Suprapubic skin (tissue), 3 donors: ENCODE measurements at regions not wholly inside any gene's neighbourhood (a gene's known extent, or its start where the extent isn't known, plus 50 kb on each side); places are given as distances from the start of the nearest gene placed in this dataset.

Experiments
- POLR2AphosphoS5 ChIP-seq, 3 donors: sonication (generic); formaldehyde crosslinking; IDR thresholded peaks; one replicate each; pipeline ENCODE4 v1.6.1; 2017; ENCODE audit warnings: antibody characterized with exemption in 3 of 3
- TF ChIP-seq, protein P1 (sequence below), 2 donors: fragments of 200-600 bp in 1 of 2; fragments of 450-650 bp in 1 of 2; sonication (generic) in 1 of 2; IDR thresholded peaks; one replicate each; pipeline ENCODE4 v1.5.1; 2016 to 2019; ENCODE audit warnings: antibody characterized with exemption in 2 of 2, mild to moderate bottlenecking in 1 of 2, moderate library complexity in 1 of 2

DNA sequence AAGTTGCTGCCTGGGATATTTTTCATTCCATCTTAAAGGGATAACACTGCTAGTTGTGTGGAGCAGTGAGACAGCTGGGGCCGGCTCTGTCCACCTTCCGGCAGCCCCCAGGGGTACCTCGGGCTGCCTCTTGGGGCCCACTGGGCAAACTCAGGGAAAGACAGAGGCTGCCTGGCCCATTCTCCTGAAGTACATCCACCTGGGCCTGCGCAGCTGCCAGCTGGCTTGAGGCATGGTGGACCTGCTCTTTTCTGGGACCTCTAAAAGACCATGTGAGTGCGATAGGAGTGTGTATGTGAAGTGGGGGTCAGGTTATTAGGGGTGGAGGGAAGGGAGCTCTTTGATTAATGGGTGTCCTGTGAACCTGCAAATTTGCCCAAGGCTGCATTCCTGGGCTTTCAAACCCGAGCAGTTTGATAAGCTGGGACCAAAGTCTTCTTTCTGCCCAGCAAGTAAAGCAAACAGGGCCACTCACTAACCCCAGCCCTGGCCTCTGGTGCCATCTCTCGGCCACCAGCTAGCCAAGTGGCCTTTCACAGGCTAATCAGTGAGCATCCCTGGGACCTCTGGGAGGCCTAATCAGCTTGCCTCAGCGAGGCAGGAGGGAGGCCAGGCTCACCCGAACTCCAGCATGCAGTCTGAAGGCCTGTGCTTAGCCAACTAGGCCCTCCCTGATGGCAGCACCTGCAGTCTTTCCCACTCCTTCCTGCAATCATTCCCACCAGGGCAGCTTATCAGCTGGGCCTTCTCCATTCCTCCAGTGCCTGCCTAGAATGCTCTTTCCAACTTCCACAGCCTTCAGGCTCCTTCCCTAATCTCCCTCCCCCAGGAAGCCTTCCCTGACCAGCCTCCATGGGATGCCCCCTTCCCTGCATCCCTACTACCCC lies 954.7 kb upstream of the ZNF722 start:
- TF ChIP-seq, protein P1, sequence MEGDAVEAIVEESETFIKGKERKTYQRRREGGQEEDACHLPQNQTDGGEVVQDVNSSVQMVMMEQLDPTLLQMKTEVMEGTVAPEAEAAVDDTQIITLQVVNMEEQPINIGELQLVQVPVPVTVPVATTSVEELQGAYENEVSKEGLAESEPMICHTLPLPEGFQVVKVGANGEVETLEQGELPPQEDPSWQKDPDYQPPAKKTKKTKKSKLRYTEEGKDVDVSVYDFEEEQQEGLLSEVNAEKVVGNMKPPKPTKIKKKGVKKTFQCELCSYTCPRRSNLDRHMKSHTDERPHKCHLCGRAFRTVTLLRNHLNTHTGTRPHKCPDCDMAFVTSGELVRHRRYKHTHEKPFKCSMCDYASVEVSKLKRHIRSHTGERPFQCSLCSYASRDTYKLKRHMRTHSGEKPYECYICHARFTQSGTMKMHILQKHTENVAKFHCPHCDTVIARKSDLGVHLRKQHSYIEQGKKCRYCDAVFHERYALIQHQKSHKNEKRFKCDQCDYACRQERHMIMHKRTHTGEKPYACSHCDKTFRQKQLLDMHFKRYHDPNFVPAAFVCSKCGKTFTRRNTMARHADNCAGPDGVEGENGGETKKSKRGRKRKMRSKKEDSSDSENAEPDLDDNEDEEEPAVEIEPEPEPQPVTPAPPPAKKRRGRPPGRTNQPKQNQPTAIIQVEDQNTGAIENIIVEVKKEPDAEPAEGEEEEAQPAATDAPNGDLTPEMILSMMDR (IDR thresholded peaks at IDR 0.05), result no peak
- TF ChIP-seq POLR2AphosphoS5 (IDR thresholded peaks at IDR 0.05), result no peak
